K562 (cell line): ENCODE measurements at regions not wholly inside any gene's neighbourhood (a gene's known extent, or its start where the extent isn't known, plus 50 kb on each side); places are given as distances from the start of the nearest gene placed in this dataset.

ENCODE experiments used
- ATAC-seq: fragments of 200-7000 bp; cut with Tn5 transposase; 3 replicates; pipeline ENCODE4 v1.9.1; 2020; ENCODE audit warnings: moderate library complexity
- BruUV-seq: library from RNA; stranded (reverse); fragments of 400-500 nt; replicated peaks from 2 replicates; lab custom pipeline; 2021; lab: Mats Ljungman, UMichigan
- CTCF ChIA-PET: fragments of 300-600 bp; formaldehyde crosslinking; extraction: SDS; loops from one replicate; lab custom pipeline; 2021; ENCODE audit warnings: low intra/inter-chr PET ratio; lab: Yijun Ruan, JAX
- POLR2A ChIA-PET: fragments of 300-600, 350-650 bp; sonication (Branson Sonifier 250); formaldehyde crosslinking; extraction: SDS; loops from one replicate; lab custom pipeline; 2021; ENCODE audit warnings: antibody characterized with exemption, inconsistent platforms; lab: Yijun Ruan, JAX
- DNase-seq, 4 experiments: peaks; one replicate each; pipeline versions ENCODE4 v3.0.0 to v3.0.0-alpha.2; 2011 to 2018; ENCODE audit warnings: low spot score in 3 of 4, mixed read lengths in 3 of 4; ENCODE audit errors: extremely low read depth in 1 of 4
- FAIRE-seq: peaks from 2 replicates; lab custom pipeline; 2011; peaks lifted over from hg19 to GRCh38; lab: Jason Lieb, UNC
- H2AFZ ChIP-seq: 2 replicates; pipeline ENCODE4 v1.6.0; 2011; ENCODE audit warnings: low read depth, low read length, control low read depth, inconsistent platforms
- H3K27ac ChIP-seq: fragments of 200-600 bp; 3 replicates; pipeline ENCODE4 v1.8.0; 2011; ENCODE audit warnings: low read depth, mild to moderate bottlenecking, control low read depth, inconsistent platforms, low read length, moderate library complexity, mixed read lengths; ENCODE audit errors: extremely low read depth
- H3K27me3 ChIP-seq, 2 experiments: fragments of 300-600 bp in 1 of 2; 2 replicates in 1 of 2; 3 replicates in 1 of 2; pipeline versions ENCODE4 v1.6.0 to v1.8.0; 2011; ENCODE audit warnings: inconsistent platforms in 2 of 2, low read length in 2 of 2, mild to moderate bottlenecking in 1 of 2, mixed read lengths in 1 of 2, moderate library complexity in 1 of 2; ENCODE audit not compliant: control insufficient read depth in 2 of 2, insufficient read depth in 2 of 2
- H3K36me3 ChIP-seq: fragments of 300-600 bp; 3 replicates; pipeline ENCODE4 v1.8.0; 2011; ENCODE audit warnings: mild to moderate bottlenecking, low read length, inconsistent platforms; ENCODE audit not compliant: control insufficient read depth, insufficient read depth
- H3K4me1 ChIP-seq, 2 experiments: fragments of 200-600 bp in 1 of 2; replicated peaks in 1 of 2; 2 replicates in 1 of 2; 3 replicates in 1 of 2; pipeline versions ENCODE4 v1.5.1 to v1.8.0; 2011; ENCODE audit warnings: inconsistent platforms in 2 of 2, low read length in 2 of 2, mild to moderate bottlenecking in 1 of 2, mixed read lengths in 1 of 2, moderate library complexity in 1 of 2; ENCODE audit not compliant: control insufficient read depth in 2 of 2, insufficient read depth in 2 of 2
- H3K4me2 ChIP-seq: 2 replicates; pipeline ENCODE4 v1.6.1; 2011; ENCODE audit warnings: low read length, control low read depth, inconsistent platforms, mixed read lengths; ENCODE audit not compliant: insufficient read depth
- H3K4me3 ChIP-seq: fragments of 200-600 bp; sonication (generic), shearing (Covaris generic); 2 replicates; pipeline ENCODE4 v1.5.1; 2016; ENCODE audit warnings: control low read depth, inconsistent platforms
- H3K79me2 ChIP-seq: fragments of 200-600 bp; 3 replicates; pipeline ENCODE4 v1.8.0; 2011; ENCODE audit warnings: low read length, inconsistent platforms; ENCODE audit not compliant: control insufficient read depth, insufficient read depth
- H3K9ac ChIP-seq, 2 experiments: 2 replicates each; pipeline versions ENCODE4 v1.6.0 to v1.6.1; 2011; ENCODE audit warnings: low read depth in 2 of 2, low read length in 2 of 2, control low read depth in 1 of 2, inconsistent platforms in 1 of 2, mild to moderate bottlenecking in 1 of 2, mixed read lengths in 1 of 2; ENCODE audit not compliant: insufficient read depth in 1 of 2
- H3K9me1 ChIP-seq: one replicate; pipeline ENCODE4 v1.6.0; 2011; ENCODE audit warnings: inconsistent platforms, mild to moderate bottlenecking, low read length, moderate library complexity; ENCODE audit not compliant: control insufficient read depth, insufficient read depth
- H3K9me3 ChIP-seq: replicated peaks from 2 replicates; pipeline ENCODE4 v1.5.1; 2011; ENCODE audit warnings: low read depth, low read length, inconsistent platforms; ENCODE audit not compliant: control insufficient read depth, insufficient read depth
- H4K20me1 ChIP-seq: replicated peaks from 2 replicates; pipeline ENCODE4 v1.6.1; 2011; ENCODE audit warnings: low read length, inconsistent platforms, mixed read lengths; ENCODE audit not compliant: control insufficient read depth, insufficient read depth
- BMI1 ChIP-seq: fragments of 150-350 bp; IDR thresholded peaks from 2 replicates; pipeline ENCODE4 v1.6.1; 2014; ENCODE audit warnings: low read length
- CREB1 ChIP-seq, 2 experiments: sonication (generic) in 1 of 2; formaldehyde crosslinking in 1 of 2; IDR thresholded peaks; 2 replicates each; pipeline versions ENCODE4 v1.6.1 to v1.8.0; 2012 to 2022; ENCODE audit warnings: inconsistent platforms in 1 of 2, mild to moderate bottlenecking in 1 of 2, missing genetic modification reagents in 1 of 2, moderate library complexity in 1 of 2
- HNRNPUL1 ChIP-seq: fragments of 200-400 bp; formaldehyde crosslinking; IDR thresholded peaks from 2 replicates; pipeline ENCODE4 v1.6.1; 2017; ENCODE audit warnings: low read length
- MIER1 ChIP-seq: fragments of 450-650 bp; IDR thresholded peaks from 2 replicates; pipeline ENCODE4 v1.6.1; 2016; ENCODE audit warnings: antibody characterized with exemption, mild to moderate bottlenecking, low read depth
- NFE2L1 ChIP-seq: fragments of 450-650 bp; IDR thresholded peaks from 2 replicates; pipeline ENCODE4 v1.6.1; 2016; ENCODE audit warnings: missing genetic modification characterization, low read depth, mild to moderate bottlenecking, missing compliant biosample characterization, moderate library complexity, borderline replicate concordance
- NRF1 ChIP-seq, 2 experiments: fragments of 450-650 bp; IDR thresholded peaks in 1 of 2; conservative IDR thresholded peaks in 1 of 2; 2 replicates each; pipeline ENCODE4 v1.6.1; 2014; ENCODE audit warnings: mild to moderate bottlenecking in 2 of 2
- NUFIP1 ChIP-seq: fragments of 450-650 bp; IDR thresholded peaks from 2 replicates; pipeline ENCODE4 v1.6.1; 2018; ENCODE audit not compliant: partially characterized antibody
- POLR3A ChIP-seq: IDR thresholded peaks from 2 replicates; pipeline ENCODE4 v1.6.1; 2011; ENCODE audit warnings: borderline replicate concordance, mild to moderate bottlenecking, moderate library complexity; ENCODE audit not compliant: insufficient read length, insufficient read depth; ENCODE audit errors: extremely low read depth
- RAD21 ChIP-seq, 2 experiments: fragments of 250-450 bp in 1 of 2; fragments of 450-650 bp in 1 of 2; sonication (Bioruptor Pico) in 1 of 2; formaldehyde crosslinking in 1 of 2; IDR thresholded peaks in 1 of 2; conservative IDR thresholded peaks in 1 of 2; 2 replicates each; pipeline versions ENCODE4 v1.4.0 to v1.8.0; 2020 to 2022; ENCODE audit warnings: mild to moderate bottlenecking in 2 of 2, moderate library complexity in 1 of 2
- SNAPC5 ChIP-seq: fragments of 250-450 bp; sonication (Bioruptor Pico); IDR thresholded peaks from 2 replicates; pipeline ENCODE4 v1.8.0; 2021; ENCODE audit warnings: moderate library complexity, mild to moderate bottlenecking, inconsistent platforms
- TCF7 ChIP-seq: sonication (generic); IDR thresholded peaks from 2 replicates; pipeline ENCODE4 v1.6.1; 2016; ENCODE audit warnings: antibody characterized with exemption, borderline replicate concordance
- ZNF140 ChIP-seq: fragments of 250-450 bp; sonication (Bioruptor Pico); IDR thresholded peaks from 2 replicates; pipeline ENCODE4 v1.8.0; 2021; ENCODE audit warnings: moderate library complexity, mild to moderate bottlenecking, inconsistent platforms
- ZNF217 ChIP-seq: sonication (generic); formaldehyde crosslinking; IDR thresholded peaks from 2 replicates; pipeline ENCODE4 v1.8.0; 2022; ENCODE audit warnings: mild to moderate bottlenecking, missing genetic modification reagents
- WGBS: fragments of 100-300 bp; shearing (Covaris generic); methylation state at CpG from one replicate; pipeline ENCODE4 v1.1.6; 2016; ENCODE audit warnings: low coverage, mixed read lengths; ENCODE audit not compliant: insufficient coverage; ENCODE audit errors: missing lambda C conversion rate; 5-methylcytosine and 5-hydroxymethylcytosine counted together
- in situ Hi-C: fragments of 300-500 bp; cut with MboI; formaldehyde crosslinking; loops from 4 replicates; pipeline ENCODE4 v1.15.0; 2018; ENCODE audit warnings: inconsistent platforms, mixed read lengths
- intact Hi-C: fragments of 100-400 bp; cut with micrococcal nuclease; formaldehyde crosslinking; loops from 2 replicates; pipeline ENCODE4 v1.14.2; 2022
- TF ChIP-seq, protein P1 (sequence below): fragments of 450-650 bp; IDR thresholded peaks from 2 replicates; pipeline ENCODE4 v1.6.1; 2018; ENCODE audit not compliant: partially characterized antibody
- TF ChIP-seq, protein P2 (sequence below): fragments of 250-450 bp; sonication (Bioruptor Pico); IDR thresholded peaks from 2 replicates; pipeline ENCODE4 v1.8.0; 2021; ENCODE audit warnings: mild to moderate bottlenecking, moderate library complexity

GRCh38 chr7:25887795-25888559 is 264.0 kb upstream of the NFE2L3 start:
- H3K79me2 ChIP-seq, result no peaks in the 10 kb centered on the region
- CTCF ChIA-PET, result no interaction called here

More at GRCh38 chr7:25887795-25888559, 264.0 kb upstream of the NFE2L3 start:
- no peak for DNase-seq
- in situ Hi-C loops, result loop anchor here (25.0 kb wide), 2 partner anchors 624 to 1274 kb away; partner anchors contain the start of genes HOXA10, HOXA3, HOXA7 and HOXA9
- no peak overlapping the region for H3K27ac ChIP-seq
- 10% methylated on average over 2 of the region's 2 CpGs for WGBS
- H3K4me1 ChIP-seq, result no peaks in the 10 kb centered on the region; a peak in 2 of 5 replicates
- no peak overlapping the region for H3K4me3 ChIP-seq
- TF ChIP-seq HNRNPUL1, result no peak
- no peak for TF ChIP-seq CREB1 (IDR thresholded peaks at IDR 0.05)
- no peak for TF ChIP-seq CREB1 (CRISPR knock-in tag; IDR thresholded peaks at IDR 0.05)
- TF ChIP-seq, protein P1, sequence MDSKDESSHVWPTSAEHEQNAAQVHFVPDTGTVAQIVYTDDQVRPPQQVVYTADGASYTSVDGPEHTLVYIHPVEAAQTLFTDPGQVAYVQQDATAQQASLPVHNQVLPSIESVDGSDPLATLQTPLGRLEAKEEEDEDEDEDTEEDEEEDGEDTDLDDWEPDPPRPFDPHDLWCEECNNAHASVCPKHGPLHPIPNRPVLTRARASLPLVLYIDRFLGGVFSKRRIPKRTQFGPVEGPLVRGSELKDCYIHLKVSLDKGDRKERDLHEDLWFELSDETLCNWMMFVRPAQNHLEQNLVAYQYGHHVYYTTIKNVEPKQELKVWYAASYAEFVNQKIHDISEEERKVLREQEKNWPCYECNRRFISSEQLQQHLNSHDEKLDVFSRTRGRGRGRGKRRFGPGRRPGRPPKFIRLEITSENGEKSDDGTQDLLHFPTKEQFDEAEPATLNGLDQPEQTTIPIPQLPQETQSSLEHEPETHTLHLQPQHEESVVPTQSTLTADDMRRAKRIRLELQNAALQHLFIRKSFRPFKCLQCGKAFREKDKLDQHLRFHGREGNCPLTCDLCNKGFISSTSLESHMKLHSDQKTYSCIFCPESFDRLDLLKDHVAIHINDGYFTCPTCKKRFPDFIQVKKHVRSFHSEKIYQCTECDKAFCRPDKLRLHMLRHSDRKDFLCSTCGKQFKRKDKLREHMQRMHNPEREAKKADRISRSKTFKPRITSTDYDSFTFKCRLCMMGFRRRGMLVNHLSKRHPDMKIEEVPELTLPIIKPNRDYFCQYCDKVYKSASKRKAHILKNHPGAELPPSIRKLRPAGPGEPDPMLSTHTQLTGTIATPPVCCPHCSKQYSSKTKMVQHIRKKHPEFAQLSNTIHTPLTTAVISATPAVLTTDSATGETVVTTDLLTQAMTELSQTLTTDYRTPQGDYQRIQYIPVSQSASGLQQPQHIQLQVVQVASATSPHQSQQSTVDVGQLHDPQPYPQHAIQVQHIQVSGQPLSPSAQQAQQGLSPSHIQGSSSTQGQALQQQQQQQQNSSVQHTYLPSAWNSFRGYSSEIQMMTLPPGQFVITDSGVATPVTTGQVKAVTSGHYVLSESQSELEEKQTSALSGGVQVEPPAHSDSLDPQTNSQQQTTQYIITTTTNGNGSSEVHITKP, result no peak
- TF ChIP-seq POLR3A, result no peak
- TF ChIP-seq NRF1 (conservative IDR thresholded peaks at IDR 0.05 in 1 of 2, IDR thresholded peaks at IDR 0.05 in 1 of 2), result no peak
- no peak for TF ChIP-seq RAD21 (CRISPR knock-in tag; conservative IDR thresholded peaks at IDR 0.05 in 1 of 2, IDR thresholded peaks at IDR 0.05 in 1 of 2)
- no peak for TF ChIP-seq BMI1
- no peak for TF ChIP-seq SNAPC5 (CRISPR knock-in tag)
- no peak for TF ChIP-seq ZNF217 (CRISPR knock-in tag)
- no peak for TF ChIP-seq NFE2L1
- TF ChIP-seq ZNF140 (CRISPR knock-in tag), result no peak
- TF ChIP-seq, protein P2, sequence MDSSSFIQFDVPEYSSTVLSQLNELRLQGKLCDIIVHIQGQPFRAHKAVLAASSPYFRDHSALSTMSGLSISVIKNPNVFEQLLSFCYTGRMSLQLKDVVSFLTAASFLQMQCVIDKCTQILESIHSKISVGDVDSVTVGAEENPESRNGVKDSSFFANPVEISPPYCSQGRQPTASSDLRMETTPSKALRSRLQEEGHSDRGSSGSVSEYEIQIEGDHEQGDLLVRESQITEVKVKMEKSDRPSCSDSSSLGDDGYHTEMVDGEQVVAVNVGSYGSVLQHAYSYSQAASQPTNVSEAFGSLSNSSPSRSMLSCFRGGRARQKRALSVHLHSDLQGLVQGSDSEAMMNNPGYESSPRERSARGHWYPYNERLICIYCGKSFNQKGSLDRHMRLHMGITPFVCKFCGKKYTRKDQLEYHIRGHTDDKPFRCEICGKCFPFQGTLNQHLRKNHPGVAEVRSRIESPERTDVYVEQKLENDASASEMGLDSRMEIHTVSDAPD, result no peak
- TF ChIP-seq TCF7, result no peak
- no peak for TF ChIP-seq NUFIP1
- TF ChIP-seq MIER1, result no peak
- TF ChIP-seq, all 486 proteins: peak for 0
- Histone ChIP-seq H3K27me3 (peaks cover 15 to 24% of the 10 kb centered on the region in 2 experiments), H3K9me3 (no peaks in the 10 kb centered on the region), H3K36me3 (no peaks in the 10 kb centered on the region), H3K4me2 (no peak overlapping the region), H3K9ac (no peak overlapping the region), H4K20me1 (no peaks in the 10 kb centered on the region), H2AFZ (no peak overlapping the region), H3K9me1 (no peaks in the 10 kb centered on the region)
- POLR2A ChIA-PET, result interaction anchor here (0.8 to 1.1 kb wide), 3 partner anchors 22 to 413 kb away, joined by 3 to 5 read pairs (median 4); no protein-coding TSS in a partner anchor
- intact Hi-C loops, result no loop called here
- ATAC-seq, result no peak
- no peak for FAIRE-seq
- no TSS peak for BruUV-seq
